ENCODE measurements at regions not wholly inside any gene's neighbourhood (a gene's known extent, or its start where the extent isn't known, plus 50 kb on each side); places are given as distances from the start of the nearest gene placed in this dataset.
A peak's percentile ranks its signal among the peaks of the same experiment; 100 is the strongest.

GRCh38 chr13:73767747-73768315, 366.4 kb downstream of the KLF12 start:
- peak; percentile 33 for TF ChIP-seq CTCF (IDR thresholded peaks at IDR 0.05; ENCODE audit: poor library complexity)
- TF ChIP-seq EZH2 (IDR thresholded peaks at IDR 0.05; ENCODE audit: borderline replicate concordance), result no peak
- no peak for TF ChIP-seq EZH2phosphoT487 (IDR thresholded peaks at IDR 0.05; ENCODE audit: low read depth, severe bottlenecking, unreplicated experiment)

All from hepatocyte (in vitro differentiated cells).